Right kidney (tissue), 1 donor: ENCODE measurements at regions not wholly inside any gene's neighbourhood (a gene's known extent, or its start where the extent isn't known, plus 50 kb on each side); places are given as distances from the start of the nearest gene placed in this dataset.
A peak's percentile ranks its signal among the peaks of the same experiment; 100 is the strongest.

Experiments
- DNase-seq: peaks from one replicate; pipeline ENCODE4 v3.0.0-alpha.2; 2016

GRCh38 chr5:91283899-91284298, 99.2 kb downstream of the ARRDC3 start:
- DNase-seq, result no peak

DNA sequence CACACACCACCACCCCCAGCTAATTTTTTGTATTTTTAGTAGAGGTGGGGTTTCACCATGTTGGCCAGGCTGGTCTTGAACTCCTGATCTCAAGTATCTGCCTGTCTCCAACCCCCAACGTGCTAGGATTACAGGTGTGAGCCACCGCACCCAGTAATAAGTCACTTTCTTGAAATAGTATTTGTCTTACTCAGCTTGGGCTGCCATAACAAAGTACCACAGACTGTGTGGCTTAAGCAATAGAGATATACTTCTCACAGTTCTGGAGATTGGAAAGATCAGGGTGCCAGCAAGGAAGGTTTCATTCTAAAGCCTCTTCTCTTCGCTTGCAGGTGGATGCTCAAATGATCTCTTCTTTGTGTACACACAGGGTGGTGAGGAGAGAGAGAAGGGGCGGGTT, 99.8 kb downstream of the ARRDC3 start:
- no peak for DNase-seq

DNA sequence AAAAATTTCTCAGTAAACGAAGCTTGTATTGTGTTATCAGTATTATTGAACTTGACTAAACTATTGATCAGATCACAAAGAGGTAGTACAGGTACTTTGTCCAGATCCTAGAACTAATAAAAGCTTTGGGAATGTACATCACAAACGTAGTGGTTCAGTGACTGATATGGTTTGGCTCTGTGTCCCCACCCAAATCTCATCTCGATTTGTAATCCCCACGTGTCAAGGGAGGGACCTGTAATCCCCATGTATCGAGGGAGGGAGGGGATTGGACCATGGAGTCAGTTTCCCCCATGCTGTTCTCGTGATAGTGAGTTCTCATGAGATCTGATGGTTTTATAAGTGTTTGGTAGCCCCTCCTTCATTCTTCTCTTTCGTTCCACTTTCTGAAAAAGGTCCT, 100.9 kb downstream of the ARRDC3 start:
- DNase-seq, result no peak

DNA sequence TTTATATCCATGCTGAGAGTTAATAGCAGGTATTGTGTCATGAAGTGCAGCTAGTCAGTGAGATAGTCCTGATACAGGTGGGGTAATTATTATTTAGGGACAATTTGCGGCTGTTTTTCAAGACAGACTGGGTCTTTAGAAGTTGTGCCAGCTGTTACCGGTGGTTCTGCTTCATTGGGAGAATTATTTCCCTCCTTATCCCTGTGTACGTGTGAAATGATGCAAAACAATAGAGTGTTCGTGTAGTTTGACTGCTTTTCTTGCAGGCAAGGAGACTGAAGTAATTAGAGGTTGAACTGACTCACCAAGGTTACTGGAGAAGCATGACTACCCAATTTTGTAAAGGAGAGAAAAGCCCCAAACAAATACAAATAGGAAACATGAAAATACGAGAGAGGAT, 101.7 kb downstream of the ARRDC3 start:
- DNase-seq, result no peak

- peak; percentile 95 for DNase-seq
Observed at GRCh38 chr5:91280362-91281269, 102.5 kb downstream of the ARRDC3 start.

DNA sequence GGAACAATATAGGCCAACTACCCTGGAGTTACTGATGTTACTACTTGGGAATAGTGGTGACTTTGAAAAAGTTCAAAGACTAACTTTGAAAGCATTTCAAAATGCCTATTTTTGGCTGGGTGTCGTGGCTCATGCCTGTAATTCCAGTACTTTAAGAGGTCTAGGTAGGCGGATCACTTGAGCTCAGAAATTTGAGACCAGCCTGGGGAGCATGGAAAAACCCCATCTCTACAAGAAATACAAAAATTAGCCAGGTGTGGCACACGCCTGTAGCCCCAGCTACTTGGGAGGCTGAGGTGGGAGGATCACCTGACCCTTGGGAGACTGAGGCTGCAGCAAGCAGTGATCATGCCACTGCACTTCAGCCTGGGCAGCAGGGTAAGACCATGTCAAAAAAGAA, 105.3 kb downstream of the ARRDC3 start:
- no peak for DNase-seq

DNA sequence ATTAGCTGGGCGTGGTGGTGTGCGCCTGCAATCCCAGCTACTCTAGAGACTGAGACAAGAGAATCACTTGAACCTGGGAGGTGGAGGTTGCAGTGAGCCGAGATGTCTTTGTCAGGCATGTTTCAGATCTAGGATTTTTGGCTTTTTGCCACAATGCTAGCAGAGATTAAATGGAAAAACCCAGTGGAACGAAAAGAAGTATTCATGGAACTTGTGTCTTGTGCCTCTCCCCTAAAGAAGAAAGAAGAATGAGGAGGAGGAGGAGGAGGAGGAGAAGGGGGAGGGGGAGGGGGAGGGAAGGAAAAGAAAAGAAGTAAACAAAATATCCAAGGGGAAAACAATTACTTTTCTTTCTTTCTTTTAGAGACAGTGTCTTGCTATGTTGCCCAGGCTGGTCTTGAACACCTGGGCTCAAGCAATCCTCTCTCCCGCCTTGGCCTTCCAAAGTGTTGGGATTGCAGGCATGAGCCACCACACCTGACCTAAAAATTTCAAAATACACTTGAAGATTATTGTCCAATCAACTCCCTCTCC, 106.0 kb downstream of the ARRDC3 start:
- no peak for DNase-seq

- DNase-seq, result no peak
Observed at GRCh38 chr5:91272858-91273257, 110.3 kb downstream of the ARRDC3 start.

GRCh38 chr5:91271999-91272398, 111.1 kb downstream of the ARRDC3 start:
- no peak for DNase-seq

DNA sequence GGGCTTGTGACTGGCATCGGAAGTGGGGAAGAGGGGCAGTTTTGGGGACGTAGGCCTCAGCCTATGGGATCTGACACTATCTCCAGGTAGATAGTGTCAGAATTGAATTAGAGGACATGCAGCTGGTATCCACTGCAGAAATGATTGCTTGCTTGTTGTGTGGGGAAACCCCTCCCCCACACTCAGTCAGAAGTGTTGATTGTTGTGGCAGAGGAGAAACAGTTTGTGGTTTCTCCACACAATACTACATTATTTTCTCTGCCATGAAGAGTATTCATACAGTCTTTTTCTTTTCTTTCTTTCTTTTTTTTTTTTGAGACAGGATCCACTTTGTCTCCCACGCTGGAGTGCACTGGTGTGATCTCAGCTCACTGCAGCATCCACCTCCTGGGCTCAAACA, 113.9 kb downstream of the ARRDC3 start:
- no peak for DNase-seq

DNA sequence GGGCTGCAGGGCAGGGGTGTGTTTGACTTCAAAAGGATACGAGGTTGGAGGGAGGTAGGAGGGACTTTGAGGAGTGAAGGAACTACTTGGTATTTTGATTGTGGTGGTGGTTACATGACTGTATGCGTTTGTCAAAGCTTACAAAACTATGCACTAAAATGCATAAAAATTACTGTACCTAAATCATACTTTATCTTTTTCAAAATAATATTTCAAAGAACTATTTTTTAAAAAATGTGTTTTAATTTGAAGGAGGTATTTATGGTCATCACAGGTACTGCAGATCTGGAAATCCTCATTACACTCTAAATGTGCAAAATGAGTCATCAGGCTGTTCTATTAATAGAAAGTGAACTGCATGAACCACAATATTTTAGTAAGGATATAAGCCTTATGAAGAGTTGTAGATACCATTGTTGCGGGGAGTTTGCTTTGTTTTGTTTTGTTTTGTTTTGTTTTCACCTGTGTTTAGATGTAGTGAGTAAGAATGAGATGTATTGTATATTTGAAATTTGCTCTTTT, 116.9 kb downstream of the ARRDC3 start:
- DNase-seq, result no peak

- no peak for DNase-seq
Observed at GRCh38 chr5:91264311-91265051, 118.6 kb downstream of the ARRDC3 start.

DNA sequence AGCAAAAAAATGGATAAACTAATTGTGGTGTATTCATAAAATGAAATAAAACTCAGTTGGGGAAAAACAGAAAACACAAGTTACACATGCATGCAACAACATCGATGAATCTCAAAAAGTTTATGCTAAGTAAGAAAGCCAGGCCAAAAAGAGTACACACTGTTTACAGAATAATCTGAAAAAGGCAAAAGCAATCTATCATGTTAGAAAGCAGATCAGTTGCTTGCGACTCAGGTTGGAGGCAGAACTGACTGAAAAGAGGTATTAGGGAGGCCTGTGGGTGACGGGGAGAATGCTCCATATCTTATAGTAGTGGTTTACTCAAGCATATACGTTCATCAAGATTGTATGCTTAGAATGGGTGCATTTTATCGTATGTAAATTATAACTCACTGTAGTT, 119.2 kb downstream of the ARRDC3 start:
- DNase-seq, result no peak

- DNase-seq, result no peak
Observed at GRCh38 chr5:91257301-91257700, 125.8 kb downstream of the ARRDC3 start.

DNA sequence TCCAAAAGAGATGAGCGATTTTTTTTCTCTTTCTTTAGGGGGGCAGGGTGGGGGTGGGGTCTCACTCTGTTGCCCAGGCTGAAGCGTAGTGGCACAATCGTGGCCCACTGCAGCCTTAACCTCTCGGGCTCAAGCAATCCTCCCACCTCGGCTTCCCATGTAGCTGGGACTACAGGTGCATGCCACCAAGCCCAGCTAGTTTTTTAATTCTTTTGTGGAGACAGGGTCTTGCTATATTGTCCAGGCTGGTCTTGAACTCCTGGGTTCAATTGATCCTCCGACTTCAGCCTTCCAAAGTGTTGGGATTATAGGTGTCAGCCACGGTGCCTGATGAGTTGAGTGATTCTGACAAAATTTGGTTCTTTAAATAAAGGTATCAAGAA, 127.0 kb downstream of the ARRDC3 start:
- no peak for DNase-seq

DNA sequence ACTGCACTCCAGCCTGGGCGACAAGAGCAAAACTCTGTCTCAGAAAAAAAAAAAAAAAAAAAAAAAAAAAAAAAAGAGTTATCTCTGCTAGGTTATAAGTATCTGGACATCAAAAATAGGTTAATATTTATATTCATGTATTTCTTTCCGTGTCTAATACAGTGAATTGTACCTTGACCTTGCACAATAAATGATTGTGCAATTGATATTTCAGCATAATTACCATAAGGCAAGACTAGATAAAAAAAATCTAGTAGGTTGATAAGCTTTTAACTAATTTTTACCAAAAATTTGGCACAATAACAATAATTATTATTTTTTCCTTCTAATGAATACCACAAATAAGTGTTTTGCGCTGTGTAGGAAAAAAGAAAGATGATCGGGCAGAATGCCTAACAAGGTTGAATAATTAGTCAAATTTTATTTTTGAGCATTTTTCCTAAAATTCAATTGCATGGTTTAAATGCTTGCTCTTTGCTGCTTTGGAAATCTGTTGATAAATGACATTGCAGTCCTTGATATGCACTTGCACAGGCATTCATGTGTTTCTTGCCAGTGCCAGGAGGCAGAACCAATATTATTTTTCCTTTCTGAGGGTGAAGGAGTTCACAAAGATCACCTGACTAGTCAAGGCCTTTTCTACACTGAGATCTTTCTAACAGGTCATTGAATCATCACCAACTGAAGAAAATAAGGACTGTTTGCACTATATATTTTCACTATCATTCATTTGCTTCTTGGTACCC, 127.5 kb downstream of the ARRDC3 start:
- DNase-seq, result no peak

- DNase-seq, result no peak
Observed at GRCh38 chr5:91252916-91253315, 130.2 kb downstream of the ARRDC3 start.

DNA sequence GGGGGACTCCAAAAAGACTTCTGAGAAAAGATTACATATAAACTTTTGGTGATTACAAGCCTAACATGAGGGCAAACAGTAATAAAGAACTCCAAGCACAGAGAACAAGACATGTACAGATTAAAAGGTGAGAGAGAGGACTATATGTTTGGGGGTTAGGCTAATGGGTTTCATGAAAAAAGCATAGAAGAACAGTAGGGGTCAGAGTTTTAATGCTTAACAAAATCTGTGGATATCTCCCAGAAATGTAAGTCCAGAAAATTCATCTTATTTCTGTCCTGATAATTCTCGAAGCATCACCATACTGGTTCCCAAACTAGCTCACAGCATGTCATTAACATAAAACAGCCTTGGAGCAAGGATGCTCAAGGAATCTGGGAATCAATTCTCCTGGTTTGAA, 137.2 kb downstream of the ARRDC3 start:
- DNase-seq, result no peak

GRCh38 chr5:91245074-91245452, 138.1 kb downstream of the ARRDC3 start:
- DNase-seq, result no peak

- DNase-seq, result no peak
Observed at GRCh38 chr5:91244380-91245073, 138.6 kb downstream of the ARRDC3 start.

DNA sequence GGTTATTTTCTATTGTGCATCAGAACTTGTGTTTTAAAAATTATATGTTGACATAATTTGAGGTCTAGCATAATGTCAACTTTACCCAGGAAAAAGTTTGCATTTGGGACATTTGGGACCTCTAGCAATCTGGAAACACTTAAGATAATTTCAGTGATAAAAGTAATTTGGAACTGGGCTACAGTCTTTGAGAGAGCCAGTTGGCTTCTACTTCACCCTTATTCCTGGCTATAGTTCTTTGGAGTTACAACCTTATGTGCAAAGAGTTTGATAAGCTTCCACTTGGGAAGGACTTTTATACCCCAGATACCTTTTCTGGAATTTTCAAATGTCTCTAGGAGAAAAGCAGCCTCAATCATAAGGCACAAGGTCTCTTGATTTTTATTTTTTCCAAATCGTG, 139.3 kb downstream of the ARRDC3 start:
- DNase-seq, result no peak

DNA sequence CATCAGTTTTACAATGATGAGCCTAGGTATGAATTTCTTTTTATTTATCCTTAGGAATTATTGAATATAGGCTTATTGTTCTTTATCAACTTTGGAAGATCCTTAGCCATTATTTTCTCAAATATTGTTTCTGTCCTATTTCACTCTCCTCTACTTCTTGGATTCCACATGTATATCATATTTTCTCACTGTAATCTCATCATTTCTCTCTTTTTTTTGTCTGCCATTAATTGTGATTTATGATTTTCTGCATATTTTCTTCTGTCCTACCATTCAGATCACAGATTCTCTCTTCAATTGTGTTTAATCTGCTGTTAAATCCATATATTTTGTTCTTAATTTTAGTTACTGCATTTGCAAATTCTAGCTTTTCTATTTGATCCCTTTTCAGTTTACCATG, 139.8 kb downstream of the ARRDC3 start:
- no peak for DNase-seq
